ENCODE measurements at regions not wholly inside any gene's neighbourhood (a gene's known extent, or its start where the extent isn't known, plus 50 kb on each side); places are given as distances from the start of the nearest gene placed in this dataset.

GRCh38 chr2:177072090-177072489, 140.5 kb upstream of the HNRNPA3 start:
- peak; percentile 36 for DNase-seq (ENCODE audit: low read depth)

GRCh38 chr2:177073611-177074010, 139.0 kb upstream of the HNRNPA3 start:
- DNase-seq (ENCODE audit: low read depth): no peak

DNA sequence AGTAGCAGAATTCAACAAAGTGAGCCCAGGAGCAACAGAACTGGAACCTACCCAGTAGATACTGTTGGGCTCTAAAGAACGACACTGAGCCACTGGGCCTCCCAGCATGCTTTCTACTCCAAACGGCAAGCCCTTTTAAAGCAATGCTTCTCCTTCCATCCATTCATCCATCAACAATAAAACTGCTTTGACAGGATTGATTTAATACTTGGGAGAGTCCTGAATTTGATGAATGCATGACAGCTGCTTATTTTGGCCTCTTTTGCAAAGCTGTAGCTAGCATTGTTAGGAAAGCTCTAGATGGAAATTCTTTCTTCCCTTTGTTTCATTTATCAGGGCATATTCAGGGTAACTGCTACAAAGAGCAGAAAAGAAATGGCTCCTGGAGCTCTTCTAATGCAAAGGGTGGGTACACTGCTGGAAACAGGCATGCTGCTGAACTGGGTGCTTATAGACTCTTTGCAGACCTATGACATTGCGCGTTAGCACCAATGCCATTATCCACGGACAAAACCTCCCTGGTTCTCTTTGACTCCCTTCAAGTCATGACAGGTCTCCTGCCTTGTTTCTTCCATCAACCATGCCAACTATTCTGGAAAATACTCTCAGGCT, 138.4 kb upstream of the HNRNPA3 start:
- DNase-seq (ENCODE audit: low read depth): no peak

- no peak for DNase-seq (ENCODE audit: low read depth)
Measured at GRCh38 chr2:177075254-177075653, 137.3 kb upstream of the HNRNPA3 start.

DNA sequence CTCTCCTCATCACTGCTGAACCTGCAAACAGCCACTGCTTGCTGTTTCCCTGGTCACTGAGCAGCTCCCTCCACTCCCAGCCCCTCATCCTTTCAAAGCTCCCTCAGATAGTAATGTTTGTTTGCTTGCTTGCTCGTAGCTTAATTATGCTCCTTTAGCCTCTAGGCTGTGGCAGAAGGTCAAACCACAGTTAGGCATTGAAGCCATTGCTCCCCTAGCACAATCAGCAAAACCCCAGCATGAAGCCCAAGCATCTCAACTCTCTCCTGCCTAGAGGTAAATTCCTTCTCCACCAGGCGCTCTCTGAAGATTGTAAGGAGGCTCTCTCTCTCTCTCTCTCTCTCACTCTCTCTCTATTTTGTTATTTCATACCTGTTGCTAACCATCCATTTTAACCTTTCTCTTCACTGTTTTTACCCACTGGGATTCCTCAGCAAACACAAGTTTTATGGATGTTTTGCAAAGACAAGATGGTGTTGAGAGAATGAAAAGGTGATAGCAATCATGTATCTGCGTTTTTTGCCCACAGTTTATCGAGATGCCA, 135.9 kb upstream of the HNRNPA3 start:
- DNase-seq (ENCODE audit: low read depth): no peak

- no peak for DNase-seq (ENCODE audit: low read depth)
Measured at GRCh38 chr2:177077778-177078177, 134.8 kb upstream of the HNRNPA3 start.

GRCh38 chr2:177078416-177078815, 134.2 kb upstream of the HNRNPA3 start:
- DNase-seq (ENCODE audit: low read depth): peak; percentile 12

DNA sequence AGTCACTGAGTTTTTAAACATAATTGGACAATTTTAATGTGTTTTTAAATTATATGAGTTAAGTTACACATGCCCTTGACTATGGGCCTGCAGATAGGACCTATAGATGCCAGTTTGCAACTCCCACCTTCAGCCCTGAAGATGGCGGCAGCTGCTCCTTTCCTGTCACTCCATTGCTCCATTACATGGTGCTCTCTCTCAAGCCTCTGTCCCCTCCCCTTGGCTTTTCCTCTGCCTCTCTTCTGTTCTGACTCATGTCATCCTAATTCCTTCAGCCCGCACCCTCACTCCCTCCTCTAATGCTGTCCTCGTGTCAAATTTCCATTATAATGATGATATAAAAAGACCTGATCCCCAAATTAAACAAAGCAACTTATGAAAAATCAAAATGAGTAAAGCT, 133.7 kb upstream of the HNRNPA3 start:
- no peak for DNase-seq (ENCODE audit: low read depth)

DNA sequence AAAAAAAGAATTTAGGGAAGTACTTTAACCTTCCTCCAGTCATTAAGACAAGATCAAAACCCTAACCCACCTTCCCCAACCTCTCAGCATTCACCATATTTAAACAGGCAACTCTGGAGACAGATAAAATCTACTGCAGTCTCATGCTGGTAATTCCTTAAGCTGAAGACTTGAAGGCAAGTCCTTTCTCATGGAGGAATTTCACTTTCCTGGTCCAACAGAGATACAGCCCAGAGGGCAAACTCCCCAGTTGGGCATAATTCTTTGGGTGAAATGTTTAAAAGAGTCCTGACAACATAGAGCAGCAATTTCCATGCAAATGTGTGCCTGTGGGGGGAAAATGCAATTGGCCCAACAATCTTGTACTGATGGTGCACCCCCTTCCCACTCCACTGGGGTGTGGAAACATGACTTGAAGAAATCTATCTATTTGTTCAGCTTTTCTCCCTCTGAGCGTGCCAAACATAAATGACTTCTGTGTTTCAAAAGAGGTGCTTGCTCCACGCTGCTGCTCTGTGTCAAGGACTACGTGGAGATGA, 131.8 kb upstream of the HNRNPA3 start:
- no peak for DNase-seq (ENCODE audit: low read depth)

DNA sequence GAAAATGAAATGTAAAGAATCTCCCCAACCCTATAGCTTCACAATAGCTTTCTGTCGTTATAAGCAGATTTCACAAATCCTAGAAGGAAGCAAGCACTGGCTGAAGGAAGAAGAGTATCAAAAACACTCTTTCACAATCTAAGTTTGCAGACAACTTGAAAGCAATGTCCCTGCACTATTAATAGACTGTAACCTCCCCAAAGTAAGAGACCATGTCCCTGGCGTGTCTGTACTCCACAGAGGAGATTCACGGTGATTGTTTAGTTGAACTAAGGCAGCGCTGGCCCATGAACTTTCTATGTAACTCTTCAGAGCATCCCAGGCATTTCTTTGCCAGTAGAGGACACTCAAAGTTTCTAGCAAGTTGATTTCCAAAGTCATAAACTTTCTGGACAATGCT, 128.0 kb upstream of the HNRNPA3 start:
- DNase-seq (ENCODE audit: low read depth): no peak

GRCh38 chr2:177088529-177088928, 124.1 kb upstream of the HNRNPA3 start:
- no peak for DNase-seq (ENCODE audit: low read depth)

GRCh38 chr2:177090967-177091366, 121.6 kb upstream of the HNRNPA3 start:
- DNase-seq (ENCODE audit: low read depth): no peak

- DNase-seq (ENCODE audit: low read depth): no peak
Measured at GRCh38 chr2:177093371-177093770, 119.2 kb upstream of the HNRNPA3 start.

- DNase-seq (ENCODE audit: low read depth): no peak
Measured at GRCh38 chr2:177098001-177098613, 114.5 kb upstream of the HNRNPA3 start.

DNA sequence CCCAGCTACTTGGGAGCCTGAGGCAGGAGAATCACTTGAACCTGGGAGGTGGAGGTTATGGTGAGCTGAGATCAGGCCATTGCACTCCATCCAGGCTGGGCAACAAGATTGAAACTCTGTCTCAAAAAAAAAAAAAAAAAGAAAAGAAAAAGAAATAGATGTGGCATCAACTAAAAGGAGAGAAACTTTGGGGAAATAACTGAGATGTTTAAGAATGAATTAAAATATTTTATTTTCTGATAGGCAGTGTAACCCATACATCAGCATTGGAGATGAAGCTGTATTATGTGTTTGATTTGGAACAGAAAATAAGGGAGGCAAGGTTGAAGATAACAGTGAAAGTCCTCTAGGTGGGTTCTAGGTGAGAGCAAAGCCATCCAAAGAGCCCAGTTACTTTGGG, 110.7 kb upstream of the HNRNPA3 start:
- no peak for DNase-seq (ENCODE audit: low read depth)

DNA sequence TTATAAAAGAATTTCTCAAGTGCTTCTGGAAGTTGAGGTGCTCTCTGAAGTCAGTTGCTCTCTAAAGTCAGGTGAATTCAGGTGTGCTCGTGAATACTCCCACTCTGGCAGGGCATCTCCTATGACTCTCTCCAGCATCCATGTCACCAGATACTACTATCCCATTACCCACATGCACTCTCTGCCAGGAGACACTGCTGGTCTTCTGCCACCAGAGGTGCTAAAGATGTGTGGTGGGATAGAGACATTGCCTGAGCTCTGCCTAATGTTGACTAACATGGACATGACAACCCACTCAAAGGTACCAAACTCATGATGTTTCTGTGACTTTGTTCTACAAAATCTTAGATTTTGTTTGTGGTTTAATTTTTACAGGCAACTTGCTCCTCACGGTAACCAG, 106.4 kb upstream of the HNRNPA3 start:
- DNase-seq (ENCODE audit: low read depth): no peak

- no peak for DNase-seq (ENCODE audit: low read depth)
Measured at GRCh38 chr2:177108890-177109289, 103.7 kb upstream of the HNRNPA3 start.

- no peak for DNase-seq (ENCODE audit: low read depth)
Measured at GRCh38 chr2:177114712-177115111, 97.9 kb upstream of the HNRNPA3 start.

- no peak for DNase-seq (ENCODE audit: low read depth)
Measured at GRCh38 chr2:177117755-177118154, 94.8 kb upstream of the HNRNPA3 start.

DNA sequence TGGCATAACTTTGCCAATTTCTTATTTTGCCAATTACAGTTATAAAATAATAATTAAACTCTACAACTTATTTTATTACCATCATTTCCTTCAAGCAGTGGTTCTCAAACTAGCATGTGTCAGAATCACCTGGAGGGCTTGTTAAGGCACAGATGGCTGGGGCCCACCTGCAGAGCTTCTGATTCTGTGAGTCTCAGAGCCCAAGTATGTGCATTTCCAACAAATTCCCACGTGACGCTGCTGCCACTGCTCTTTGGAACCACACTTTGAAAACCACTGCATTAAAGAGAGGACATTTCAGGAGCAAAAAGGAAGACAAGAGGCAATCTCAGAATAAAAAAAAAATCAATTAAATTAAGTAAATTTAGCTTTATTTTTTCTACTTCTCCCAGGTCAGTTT, 94.0 kb upstream of the HNRNPA3 start:
- no peak for DNase-seq (ENCODE audit: low read depth)

GRCh38 chr2:177119099-177119498, 93.5 kb upstream of the HNRNPA3 start:
- DNase-seq (ENCODE audit: low read depth): no peak

- no peak for DNase-seq (ENCODE audit: low read depth)
Measured at GRCh38 chr2:177123048-177123447, 89.5 kb upstream of the HNRNPA3 start.

- DNase-seq (ENCODE audit: low read depth): no peak
Measured at GRCh38 chr2:177124371-177124770, 88.2 kb upstream of the HNRNPA3 start.

- no peak for DNase-seq (ENCODE audit: low read depth)
Measured at GRCh38 chr2:177127821-177128220, 84.8 kb upstream of the HNRNPA3 start.

All from iris pigment epithelial cell (primary cell).